ENCODE measurements at regions not wholly inside any gene's neighbourhood (a gene's known extent, or its start where the extent isn't known, plus 50 kb on each side); places are given as distances from the start of the nearest gene placed in this dataset.

- no peak for TF ChIP-seq POLR2A (IDR thresholded peaks at IDR 0.05)
- TF ChIP-seq, protein P1, sequence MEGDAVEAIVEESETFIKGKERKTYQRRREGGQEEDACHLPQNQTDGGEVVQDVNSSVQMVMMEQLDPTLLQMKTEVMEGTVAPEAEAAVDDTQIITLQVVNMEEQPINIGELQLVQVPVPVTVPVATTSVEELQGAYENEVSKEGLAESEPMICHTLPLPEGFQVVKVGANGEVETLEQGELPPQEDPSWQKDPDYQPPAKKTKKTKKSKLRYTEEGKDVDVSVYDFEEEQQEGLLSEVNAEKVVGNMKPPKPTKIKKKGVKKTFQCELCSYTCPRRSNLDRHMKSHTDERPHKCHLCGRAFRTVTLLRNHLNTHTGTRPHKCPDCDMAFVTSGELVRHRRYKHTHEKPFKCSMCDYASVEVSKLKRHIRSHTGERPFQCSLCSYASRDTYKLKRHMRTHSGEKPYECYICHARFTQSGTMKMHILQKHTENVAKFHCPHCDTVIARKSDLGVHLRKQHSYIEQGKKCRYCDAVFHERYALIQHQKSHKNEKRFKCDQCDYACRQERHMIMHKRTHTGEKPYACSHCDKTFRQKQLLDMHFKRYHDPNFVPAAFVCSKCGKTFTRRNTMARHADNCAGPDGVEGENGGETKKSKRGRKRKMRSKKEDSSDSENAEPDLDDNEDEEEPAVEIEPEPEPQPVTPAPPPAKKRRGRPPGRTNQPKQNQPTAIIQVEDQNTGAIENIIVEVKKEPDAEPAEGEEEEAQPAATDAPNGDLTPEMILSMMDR (IDR thresholded peaks at IDR 0.05), result no peak
These were observed 875.6 kb downstream of the TFAP2A start for GRCh38 chr6:9539231-9539755.
